Loucy (cell line): ENCODE measurements at regions not wholly inside any gene's neighbourhood (a gene's known extent, or its start where the extent isn't known, plus 50 kb on each side); places are given as distances from the start of the nearest gene placed in this dataset.

Source experiments
- EZH2phosphoT487 ChIP-seq: fragments of 200-600 bp; IDR thresholded peaks from 2 replicates; pipeline ENCODE4 v1.6.1; 2018; ENCODE audit warnings: antibody characterized with exemption, mild to moderate bottlenecking, moderate library complexity, borderline replicate concordance
- TF ChIP-seq, protein P1 (sequence below): fragments of 200-600 bp; sonication (generic); conservative IDR thresholded peaks from 2 replicates; pipeline ENCODE4 v1.5.1; 2014; ENCODE audit warnings: mild to moderate bottlenecking, antibody characterized with exemption, low read length

DNA sequence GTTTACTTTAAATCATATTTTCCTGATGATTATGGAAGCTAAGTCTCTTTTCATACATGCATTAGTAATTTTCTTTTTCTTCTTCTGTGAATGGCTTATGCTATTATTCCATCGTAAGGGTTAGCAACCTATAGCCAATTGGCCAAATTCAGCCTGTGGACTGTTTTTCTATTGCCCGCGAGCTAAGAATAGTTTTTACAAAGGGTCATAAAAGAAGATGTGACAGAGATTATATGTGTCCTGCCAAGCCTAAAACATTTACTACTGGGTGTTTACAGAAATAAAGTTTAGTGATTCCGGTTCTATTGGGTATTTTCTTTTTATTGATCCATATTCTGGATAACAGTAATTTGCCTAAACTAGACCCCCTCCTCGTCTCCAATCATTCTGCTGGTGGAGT lies 268.8 kb upstream of the DIO3 start:
- TF ChIP-seq, protein P1, sequence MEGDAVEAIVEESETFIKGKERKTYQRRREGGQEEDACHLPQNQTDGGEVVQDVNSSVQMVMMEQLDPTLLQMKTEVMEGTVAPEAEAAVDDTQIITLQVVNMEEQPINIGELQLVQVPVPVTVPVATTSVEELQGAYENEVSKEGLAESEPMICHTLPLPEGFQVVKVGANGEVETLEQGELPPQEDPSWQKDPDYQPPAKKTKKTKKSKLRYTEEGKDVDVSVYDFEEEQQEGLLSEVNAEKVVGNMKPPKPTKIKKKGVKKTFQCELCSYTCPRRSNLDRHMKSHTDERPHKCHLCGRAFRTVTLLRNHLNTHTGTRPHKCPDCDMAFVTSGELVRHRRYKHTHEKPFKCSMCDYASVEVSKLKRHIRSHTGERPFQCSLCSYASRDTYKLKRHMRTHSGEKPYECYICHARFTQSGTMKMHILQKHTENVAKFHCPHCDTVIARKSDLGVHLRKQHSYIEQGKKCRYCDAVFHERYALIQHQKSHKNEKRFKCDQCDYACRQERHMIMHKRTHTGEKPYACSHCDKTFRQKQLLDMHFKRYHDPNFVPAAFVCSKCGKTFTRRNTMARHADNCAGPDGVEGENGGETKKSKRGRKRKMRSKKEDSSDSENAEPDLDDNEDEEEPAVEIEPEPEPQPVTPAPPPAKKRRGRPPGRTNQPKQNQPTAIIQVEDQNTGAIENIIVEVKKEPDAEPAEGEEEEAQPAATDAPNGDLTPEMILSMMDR, result no peak
- TF ChIP-seq EZH2phosphoT487, result no peak
